HG02970 (cell line): ENCODE measurements at regions not wholly inside any gene's neighbourhood (a gene's known extent, or its start where the extent isn't known, plus 50 kb on each side); places are given as distances from the start of the nearest gene placed in this dataset.

ENCODE experiments used
- ATAC-seq: cut with Tn5 transposase; IDR thresholded peaks from one replicate; pipeline ENCODE4 v1.9.1; 2021; ENCODE audit warnings: mild to moderate bottlenecking, moderate library complexity, moderate number of reproducible peaks; ENCODE audit not compliant: unreplicated experiment, low FRiP score

GRCh38 chr2:21251216-21251980 lies 127.6 kb downstream of the TDRD15 start:
- ATAC-seq, result no peak

GRCh38 chr2:21253311-21254027 lies 129.7 kb downstream of the TDRD15 start:
- ATAC-seq, result no peak

- no peak for ATAC-seq
Measured at GRCh38 chr2:21254170-21254965, 130.6 kb downstream of the TDRD15 start.

GRCh38 chr2:21256006-21256405 lies 132.2 kb downstream of the TDRD15 start:
- ATAC-seq, result peak; percentile 89

GRCh38 chr2:21257621-21258020 lies 133.9 kb downstream of the TDRD15 start:
- no peak for ATAC-seq

GRCh38 chr2:21258082-21258481 lies 134.3 kb downstream of the TDRD15 start:
- no peak for ATAC-seq

- no peak for ATAC-seq
Measured at GRCh38 chr2:21260311-21260710, 136.5 kb downstream of the TDRD15 start.

- ATAC-seq, result no peak
Measured at GRCh38 chr2:21261591-21261990, 137.8 kb downstream of the TDRD15 start.

- no peak for ATAC-seq
Measured at GRCh38 chr2:21262426-21262940, 138.7 kb downstream of the TDRD15 start.

GRCh38 chr2:21263622-21264021 lies 139.9 kb downstream of the TDRD15 start:
- ATAC-seq, result no peak

GRCh38 chr2:21265752-21266151 lies 142.0 kb downstream of the TDRD15 start:
- ATAC-seq, result no peak

- no peak for ATAC-seq
Measured at GRCh38 chr2:21267232-21267835, 143.6 kb downstream of the TDRD15 start.

- ATAC-seq, result no peak
Measured at GRCh38 chr2:21268197-21268877, 144.6 kb downstream of the TDRD15 start.

- ATAC-seq, result no peak
Measured at GRCh38 chr2:21268878-21269224, 145.1 kb downstream of the TDRD15 start.

GRCh38 chr2:21269382-21269781 lies 145.6 kb downstream of the TDRD15 start:
- no peak for ATAC-seq

- no peak for ATAC-seq
Measured at GRCh38 chr2:21270083-21270491, 146.3 kb downstream of the TDRD15 start.

GRCh38 chr2:21270708-21271122 lies 146.9 kb downstream of the TDRD15 start:
- no peak for ATAC-seq

GRCh38 chr2:21276163-21276562 lies 152.4 kb downstream of the TDRD15 start:
- ATAC-seq, result no peak

GRCh38 chr2:21277068-21278056 lies 153.6 kb downstream of the TDRD15 start:
- ATAC-seq, result no peak
